GM21717 (cell line): ENCODE measurements at regions not wholly inside any gene's neighbourhood (a gene's known extent, or its start where the extent isn't known, plus 50 kb on each side); places are given as distances from the start of the nearest gene placed in this dataset.
"Not testable (repeated sequence)": the region's sequence is repeated elsewhere in the genome, so short reads cannot be mapped to it uniquely, and the experiment has no call there.

Source experiments
- ATAC-seq: cut with Tn5 transposase; IDR thresholded peaks from one replicate; pipeline ENCODE4 v1.9.1; 2021; ENCODE audit warnings: mild to moderate bottlenecking, moderate library complexity; ENCODE audit not compliant: unreplicated experiment

DNA sequence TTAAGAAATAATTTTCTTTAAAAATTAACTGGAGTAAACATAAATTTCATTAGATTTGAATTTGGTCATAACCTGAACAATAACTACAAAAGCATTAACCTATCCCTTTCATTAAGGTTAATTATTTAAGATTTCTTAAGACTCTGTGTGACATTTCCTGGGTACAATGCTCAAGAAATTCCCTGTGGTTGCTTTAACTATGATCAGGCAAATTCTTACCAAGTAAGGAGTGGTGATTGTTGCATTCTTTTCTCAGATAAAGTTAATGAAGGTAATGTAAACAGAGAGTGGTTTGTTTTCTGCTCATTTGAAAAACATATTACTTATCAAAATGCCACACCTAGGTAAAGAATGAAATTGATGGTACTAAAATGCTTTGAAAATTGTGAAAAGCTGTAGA lies 114.8 kb upstream of the MIR17HG start:
- no peak for ATAC-seq

DNA sequence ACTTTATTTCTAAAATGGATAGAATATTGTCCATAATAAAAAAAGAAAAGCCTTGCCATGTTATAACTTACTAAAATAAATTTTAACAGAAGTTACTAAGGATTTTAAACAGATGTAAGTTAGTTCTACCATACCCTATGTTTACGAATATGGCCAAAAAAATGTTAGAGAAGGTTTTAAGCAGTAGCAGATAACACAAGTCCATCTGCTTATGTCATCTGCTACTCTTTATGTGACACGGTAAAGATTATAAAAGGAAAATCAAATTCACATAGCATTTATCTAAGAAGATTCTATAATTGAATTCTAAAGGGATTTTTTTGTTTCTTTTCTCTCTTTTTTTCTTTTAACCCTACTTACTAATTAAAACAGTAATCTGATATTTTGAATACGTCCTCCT lies 114.2 kb upstream of the MIR17HG start:
- ATAC-seq: no peak

DNA sequence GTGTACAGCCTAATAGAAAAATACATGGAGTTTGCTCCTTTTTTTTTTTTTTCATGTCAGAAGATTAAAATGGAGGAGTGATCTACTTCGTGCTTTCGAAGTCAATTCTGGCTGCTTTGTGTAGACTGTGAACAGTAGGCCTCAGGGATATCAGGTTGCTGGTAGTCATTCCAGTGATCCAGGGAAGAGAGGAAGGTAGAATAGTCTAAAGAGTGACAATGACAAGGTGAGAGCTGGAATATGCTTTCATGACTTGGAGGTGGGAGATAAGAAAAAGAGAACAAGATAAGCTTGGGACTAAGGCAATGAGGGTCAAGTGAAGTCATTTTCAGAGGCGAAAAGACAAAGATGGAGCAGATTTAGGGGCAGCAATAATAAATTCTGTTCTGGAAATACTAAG lies 111.3 kb upstream of the MIR17HG start:
- no peak for ATAC-seq

- no peak for ATAC-seq
Observed at GRCh38 chr13:91236921-91237320, 110.6 kb upstream of the MIR17HG start.

- peak; percentile 86 for ATAC-seq
Observed at GRCh38 chr13:91238036-91238435, 109.5 kb upstream of the MIR17HG start.

GRCh38 chr13:91240341-91240740 lies 107.1 kb upstream of the MIR17HG start:
- no peak for ATAC-seq

DNA sequence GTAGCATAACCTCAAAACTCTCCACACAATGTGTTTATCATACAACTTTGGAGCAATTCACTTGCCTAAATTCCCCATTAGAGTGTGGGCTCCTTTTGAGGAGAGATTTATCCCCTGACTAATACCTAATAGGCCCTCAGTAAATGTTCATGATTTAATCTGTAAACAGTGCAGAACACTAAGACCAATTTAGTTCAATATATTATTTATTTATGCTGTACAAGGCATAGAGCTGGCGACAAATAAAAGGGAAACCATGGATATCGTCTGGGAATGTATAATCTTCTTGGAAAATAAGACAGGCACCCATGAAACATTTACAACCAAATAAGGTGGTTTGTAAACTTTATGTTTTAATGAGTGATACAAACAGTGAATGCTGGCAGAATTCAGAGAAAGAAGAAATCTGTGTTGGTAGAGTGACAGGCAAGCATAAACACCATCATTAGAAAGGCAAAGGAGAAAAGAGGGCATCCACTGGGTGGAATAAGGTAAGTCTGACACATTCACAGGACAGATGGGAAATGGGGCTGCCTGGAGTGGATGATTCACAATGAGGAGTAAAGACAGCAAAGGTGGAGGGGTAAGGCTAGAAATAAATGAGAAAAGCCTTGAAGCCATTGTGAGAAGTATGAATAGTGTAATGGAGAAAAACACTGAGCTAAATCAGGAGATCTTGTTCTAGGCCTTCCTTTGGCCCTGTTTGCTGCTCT lies 106.1 kb upstream of the MIR17HG start:
- no peak for ATAC-seq

GRCh38 chr13:91242652-91243051 lies 104.8 kb upstream of the MIR17HG start:
- ATAC-seq: no peak

GRCh38 chr13:91245288-91245687 lies 102.2 kb upstream of the MIR17HG start:
- no peak for ATAC-seq

DNA sequence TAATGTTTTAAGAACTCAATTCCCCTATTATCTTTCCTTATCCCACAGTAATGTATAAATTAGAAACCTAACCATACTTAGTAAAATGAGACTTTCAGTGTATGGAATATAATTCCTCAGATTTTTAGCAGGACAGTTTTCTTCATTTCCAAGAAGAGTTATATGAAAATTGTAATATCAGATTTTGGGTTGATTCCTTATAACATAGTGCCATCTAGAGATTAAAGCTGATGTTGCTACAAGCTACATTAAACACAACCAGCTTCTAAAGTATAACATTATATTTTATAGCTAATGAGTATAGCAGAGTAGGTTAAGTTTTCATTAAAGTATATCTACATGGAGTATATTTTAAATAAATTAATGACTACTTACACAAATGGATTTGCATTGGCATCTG lies 99.7 kb upstream of the MIR17HG start:
- ATAC-seq: no peak

DNA sequence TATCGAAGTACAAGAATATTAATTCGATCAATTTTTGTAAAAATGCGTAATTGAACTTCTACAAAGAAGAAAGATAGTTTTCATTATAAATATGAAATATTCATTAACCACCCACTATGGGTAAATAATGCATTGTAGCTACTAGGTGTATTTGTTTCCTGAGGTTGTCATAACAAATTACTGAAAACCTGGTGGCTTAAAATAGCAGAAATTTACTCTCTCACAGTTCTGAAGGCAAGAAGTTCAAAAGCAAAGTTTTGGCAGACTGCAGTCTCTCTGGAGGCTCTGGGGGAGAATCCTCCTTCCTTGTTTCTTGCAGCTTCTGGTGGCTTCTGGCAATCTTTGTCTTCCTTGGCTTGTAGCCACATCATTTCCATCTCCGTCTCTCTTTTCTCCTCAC lies 99.2 kb upstream of the MIR17HG start:
- no peak for ATAC-seq

DNA sequence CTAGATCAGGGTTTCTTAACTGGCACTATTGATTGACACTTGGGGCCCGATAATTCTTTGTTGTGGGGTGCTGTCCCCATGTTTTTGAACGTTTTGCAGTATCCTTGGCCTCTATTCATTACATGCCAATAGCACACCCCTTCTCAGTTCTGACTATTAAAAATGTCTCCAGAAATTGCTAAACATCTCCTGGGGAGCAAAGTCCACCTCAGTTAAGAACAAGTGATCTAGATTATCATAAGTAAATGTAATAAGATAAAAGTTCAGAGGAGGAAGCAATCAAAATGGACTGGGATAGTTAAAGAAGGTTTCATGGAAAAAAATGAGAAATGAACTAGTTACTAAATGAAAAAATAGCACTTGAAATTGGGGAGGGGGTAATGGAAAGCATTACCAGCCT lies 98.1 kb upstream of the MIR17HG start:
- no peak for ATAC-seq

DNA sequence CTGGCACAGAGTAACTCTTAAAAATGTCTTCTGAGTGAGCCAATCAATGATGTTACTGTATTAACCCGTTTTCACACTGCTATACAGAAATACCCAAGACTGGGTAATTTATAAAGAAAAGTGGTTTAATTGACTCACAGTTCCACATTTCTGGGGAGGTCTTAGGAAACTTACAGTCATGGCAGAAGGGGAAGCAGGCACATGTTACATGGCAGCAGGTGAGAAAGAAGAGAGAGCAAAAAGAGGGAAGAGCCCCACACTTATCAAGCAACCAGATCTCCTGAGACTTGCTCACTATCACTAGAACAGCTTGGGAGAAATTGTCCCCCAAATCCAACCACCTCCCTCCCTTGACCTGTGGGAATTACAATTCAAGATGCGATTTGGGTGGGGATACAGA lies 97.6 kb upstream of the MIR17HG start:
- no peak for ATAC-seq

- not testable (repeated sequence) for ATAC-seq
Observed at GRCh38 chr13:91251573-91251972, 95.9 kb upstream of the MIR17HG start.

GRCh38 chr13:91264484-91264883 lies 83.0 kb upstream of the MIR17HG start:
- no peak for ATAC-seq

DNA sequence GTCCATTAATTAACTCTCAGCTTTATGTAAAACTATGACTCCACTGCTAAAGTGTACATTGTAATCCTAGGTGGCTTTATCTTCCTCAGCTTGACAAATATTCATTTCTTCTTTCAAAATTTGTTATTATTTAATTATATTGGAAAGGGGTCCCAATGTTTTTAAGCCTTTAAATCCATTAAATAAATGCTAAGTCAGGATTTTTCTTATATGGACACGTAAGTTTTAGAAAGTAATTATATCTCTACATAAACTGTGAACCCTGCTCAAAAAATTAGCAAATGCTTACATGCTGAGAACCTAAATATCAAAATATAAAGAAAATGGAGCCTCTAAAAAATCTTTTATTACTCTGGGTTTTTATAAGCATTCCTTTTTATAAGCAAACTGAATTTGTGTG lies 78.2 kb upstream of the MIR17HG start:
- no peak for ATAC-seq

DNA sequence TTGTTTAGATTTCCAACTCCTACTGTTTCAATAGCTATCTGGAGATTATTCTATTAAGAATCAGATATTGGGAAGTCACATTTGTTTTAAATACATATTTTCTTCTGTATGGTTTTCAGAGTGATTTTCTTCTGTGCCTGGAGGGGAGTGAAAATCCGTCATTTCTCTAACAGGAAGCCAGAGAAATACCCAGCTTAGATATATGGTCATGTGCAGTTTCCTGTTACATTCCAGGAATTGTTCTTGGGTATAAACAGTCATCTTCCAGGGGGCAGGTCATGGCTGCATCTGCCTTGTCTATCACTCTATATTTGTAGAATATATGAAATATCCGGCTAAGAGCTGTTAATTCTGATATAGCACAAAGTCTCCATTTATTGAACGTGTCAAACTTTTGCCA lies 77.5 kb upstream of the MIR17HG start:
- no peak for ATAC-seq

GRCh38 chr13:91272235-91272777 lies 75.2 kb upstream of the MIR17HG start:
- ATAC-seq: no peak

DNA sequence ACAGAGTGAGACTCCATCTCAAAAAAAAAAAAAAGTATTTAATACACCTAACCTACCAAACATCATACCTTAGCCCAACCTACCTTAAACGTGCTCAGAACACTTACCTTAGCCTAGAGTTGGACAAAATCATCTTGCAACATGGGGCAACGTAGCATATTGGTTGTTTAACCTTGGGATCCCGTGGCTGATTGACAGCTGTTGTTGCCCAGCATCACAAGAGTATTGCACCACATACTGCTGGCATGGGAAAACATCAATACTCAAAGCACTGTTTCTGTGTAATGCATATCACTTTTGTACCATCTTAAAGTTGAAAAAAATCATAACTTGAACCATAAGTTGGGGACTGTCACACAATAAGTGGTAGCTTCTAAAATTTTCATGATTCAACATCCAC lies 73.8 kb upstream of the MIR17HG start:
- ATAC-seq: no peak

DNA sequence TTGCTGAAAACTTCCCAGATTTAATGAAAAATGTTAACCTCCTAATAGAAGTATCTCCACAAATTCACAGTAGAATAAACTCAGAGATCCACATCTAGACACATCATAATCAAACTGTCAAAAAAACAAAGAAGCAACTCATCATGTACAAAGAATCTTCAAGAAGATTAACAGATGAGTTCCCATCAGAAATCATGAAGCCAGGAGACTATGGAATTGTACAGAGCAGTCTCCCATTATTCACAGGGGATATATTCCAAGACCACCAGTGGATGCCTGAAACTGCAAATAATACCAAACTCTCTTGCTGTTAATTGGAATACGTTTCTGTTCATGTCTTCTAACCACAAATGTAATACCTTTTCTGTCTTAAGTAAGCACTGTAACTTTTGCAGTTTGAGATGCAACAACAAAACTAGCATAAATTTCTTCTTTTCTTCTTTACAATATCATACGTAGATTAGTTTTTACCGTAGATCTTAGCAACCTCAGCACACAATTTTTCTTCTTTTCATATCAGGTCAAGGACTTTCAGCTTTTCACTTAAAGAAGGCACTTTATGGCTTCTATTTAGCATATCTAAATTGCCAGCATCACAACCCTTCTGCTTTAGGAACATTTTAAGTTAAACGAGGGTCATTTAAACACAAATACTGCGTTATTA lies 70.3 kb upstream of the MIR17HG start:
- no peak for ATAC-seq

GRCh38 chr13:91278291-91278690 lies 69.2 kb upstream of the MIR17HG start:
- ATAC-seq: no peak

DNA sequence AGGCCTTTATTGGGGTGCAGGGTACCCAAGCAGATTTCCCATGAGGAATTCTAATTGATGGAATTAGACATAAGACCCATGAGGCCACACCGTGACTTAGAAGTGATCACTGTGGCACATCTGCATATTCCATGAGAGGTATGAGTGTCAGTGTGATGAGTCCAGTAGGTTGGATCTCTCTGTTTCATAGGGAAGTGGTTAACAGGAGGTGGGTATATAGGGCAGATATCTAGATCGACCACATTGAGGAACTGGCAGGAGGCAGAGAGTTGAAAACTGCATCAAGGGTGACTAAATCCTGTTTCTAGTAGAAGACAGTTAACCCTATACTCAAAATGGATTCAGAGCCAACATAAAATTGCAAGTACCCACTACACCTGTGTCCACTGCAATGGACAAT lies 68.6 kb upstream of the MIR17HG start:
- peak; percentile 83 for ATAC-seq

GRCh38 chr13:91280801-91281200 lies 66.7 kb upstream of the MIR17HG start:
- no peak for ATAC-seq
